B cell (primary cell): ENCODE measurements at regions not wholly inside any gene's neighbourhood (a gene's known extent, or its start where the extent isn't known, plus 50 kb on each side); places are given as distances from the start of the nearest gene placed in this dataset.

Experiments
- ATAC-seq: fragments of 200-7000 bp; cut with Tn5 transposase; one replicate; pipeline ENCODE4 v1.10.0; 2021; ENCODE audit warnings: low read depth, mild to moderate bottlenecking, moderate number of reproducible peaks, moderate library complexity
- CTCF ChIA-PET: fragments of 350-600 bp; sonication (Branson Sonifier 250); formaldehyde crosslinking; loops from one replicate; lab custom pipeline; 2021; ENCODE audit warnings: antibody characterized with exemption, inconsistent platforms; lab: Charles Lee
- POLR2A ChIA-PET: fragments of 350-600 bp; sonication (Branson Sonifier 250); formaldehyde crosslinking; loops from one replicate; lab custom pipeline; 2021; ENCODE audit warnings: antibody characterized with exemption; lab: Charles Lee
- DNase-seq: peaks from one replicate; pipeline ENCODE4 v3.0.0; 2013
- H2AFZ ChIP-seq: 2 replicates; pipeline ENCODE4 v1.6.1; 2012; ENCODE audit warnings: mild to moderate bottlenecking, low read depth, low read length; ENCODE audit not compliant: insufficient read depth, poor library complexity, severe bottlenecking
- H3K27ac ChIP-seq, 2 donors: 1 replicate in 1 of 2; 2 replicates in 1 of 2; pipeline ENCODE4 v1.5.1; 2012 to 2013; ENCODE audit warnings: low read length in 2 of 2, mild to moderate bottlenecking in 2 of 2, moderate library complexity in 1 of 2
- H3K27me3 ChIP-seq, 4 experiments: fragments of 200-600 bp in 1 of 4; sonication (generic) in 1 of 4; replicated peaks in 1 of 4; 1 replicate in 2 of 4; 2 replicates in 2 of 4; pipeline versions ENCODE4 v1.6.1 to v1.7.0; 2013 to 2016; ENCODE audit warnings: low read length in 3 of 4, mild to moderate bottlenecking in 2 of 4, mixed read lengths in 1 of 4, moderate library complexity in 1 of 4; ENCODE audit not compliant: insufficient read depth in 4 of 4, control insufficient read depth in 3 of 4; ENCODE audit errors: control extremely low read depth in 1 of 4
- H3K36me3 ChIP-seq, 2 experiments: replicated peaks in 1 of 2; 1 replicate in 1 of 2; 2 replicates in 1 of 2; pipeline versions ENCODE4 v1.6.1 to v1.7.1; 2013; ENCODE audit warnings: low read length in 1 of 2; ENCODE audit not compliant: insufficient read depth in 2 of 2, control insufficient read depth in 1 of 2; ENCODE audit errors: control extremely low read depth in 1 of 2, extremely low read depth in 1 of 2
- H3K4me1 ChIP-seq, 2 donors: fragments of 200-600 bp in 1 of 2; sonication (generic) in 1 of 2; 1 replicate in 1 of 2; 2 replicates in 1 of 2; pipeline versions ENCODE4 v1.5.1 to v1.6.1; 2013 to 2017; ENCODE audit warnings: low read length in 2 of 2; ENCODE audit not compliant: control insufficient read depth in 2 of 2, insufficient read depth in 2 of 2
- H3K4me2 ChIP-seq: replicated peaks from 2 replicates; pipeline ENCODE3; 2012; ENCODE audit warnings: mild to moderate bottlenecking, low read depth, low read length; ENCODE audit not compliant: poor library complexity, severe bottlenecking
- H3K4me3 ChIP-seq, 5 experiments: fragments of 200-600 bp in 1 of 5; sonication (generic) in 1 of 5; 1 replicate in 3 of 5; 2 replicates in 2 of 5; pipeline versions ENCODE4 v1.5.1 to v1.7.0; 2011 to 2016; ENCODE audit warnings: low read length in 4 of 5, mild to moderate bottlenecking in 4 of 5, low read depth in 2 of 5, control low read depth in 1 of 5, moderate library complexity in 1 of 5; ENCODE audit not compliant: insufficient read depth in 1 of 5; ENCODE audit errors: control extremely low read depth in 1 of 5, extremely low read depth in 1 of 5
- H3K79me2 ChIP-seq: fragments of 200-600 bp; sonication (generic); one replicate; pipeline ENCODE4 v1.6.0; 2016; ENCODE audit warnings: low read length; ENCODE audit not compliant: control insufficient read depth, insufficient read depth
- H3K9ac ChIP-seq: fragments of 200-600 bp; sonication (generic); 2 replicates; pipeline ENCODE4 v1.6.1; 2017; ENCODE audit warnings: mild to moderate bottlenecking, low read length, moderate library complexity
- H3K9me3 ChIP-seq, 3 donors: one replicate each; pipeline versions ENCODE4 v1.6.1 to v1.7.1; 2013; ENCODE audit warnings: low read length in 2 of 3; ENCODE audit not compliant: control insufficient read depth in 2 of 3, insufficient read depth in 1 of 3; ENCODE audit errors: control extremely low read depth in 1 of 3
- H4K20me1 ChIP-seq: 2 replicates; pipeline ENCODE4 v1.6.0; 2012; ENCODE audit warnings: mild to moderate bottlenecking, low read length; ENCODE audit not compliant: insufficient read depth, control insufficient read depth, poor library complexity, severe bottlenecking
- H3K27ac Mint-ChIP-seq: one replicate; pipeline ENCODE4 v1.8.0; 2021; ENCODE audit warnings: mixed read lengths
- H3K27me3 Mint-ChIP-seq: one replicate; pipeline ENCODE4 v1.8.0; 2021; ENCODE audit warnings: mixed read lengths
- H3K4me1 Mint-ChIP-seq: one replicate; pipeline ENCODE4 v1.8.0; 2021; ENCODE audit warnings: mixed read lengths
- H3K4me3 Mint-ChIP-seq: one replicate; pipeline ENCODE4 v1.8.0; 2021; ENCODE audit warnings: mixed read lengths
- H3K9me3 Mint-ChIP-seq: one replicate; pipeline ENCODE4 v1.8.0; 2022; ENCODE audit warnings: mixed read lengths; ENCODE audit not compliant: insufficient read depth
- EZH2 ChIP-seq: IDR thresholded peaks from 2 replicates; pipeline ENCODE4 v1.6.1; 2012; ENCODE audit warnings: borderline replicate concordance, low read depth, mild to moderate bottlenecking, moderate library complexity, low read length; ENCODE audit not compliant: insufficient read depth, poor library complexity, severe bottlenecking
- WGBS: methylation state at CpG from one replicate; pipeline ENCODE4 v1.1.5; 2013; ENCODE audit warnings: missing lambda C conversion rate; ENCODE audit not compliant: insufficient coverage; 5-methylcytosine and 5-hydroxymethylcytosine counted together
- intact Hi-C: fragments of 100-400 bp; cut with micrococcal nuclease; formaldehyde crosslinking; loops from one replicate; pipeline ENCODE4 v1.10.0; 2022
- TF ChIP-seq, protein P1 (sequence below): fragments of 200-600 bp; IDR thresholded peaks from one replicate; pipeline ENCODE4 v1.8.0; 2022; ENCODE audit warnings: antibody characterized with exemption, mild to moderate bottlenecking

DNA sequence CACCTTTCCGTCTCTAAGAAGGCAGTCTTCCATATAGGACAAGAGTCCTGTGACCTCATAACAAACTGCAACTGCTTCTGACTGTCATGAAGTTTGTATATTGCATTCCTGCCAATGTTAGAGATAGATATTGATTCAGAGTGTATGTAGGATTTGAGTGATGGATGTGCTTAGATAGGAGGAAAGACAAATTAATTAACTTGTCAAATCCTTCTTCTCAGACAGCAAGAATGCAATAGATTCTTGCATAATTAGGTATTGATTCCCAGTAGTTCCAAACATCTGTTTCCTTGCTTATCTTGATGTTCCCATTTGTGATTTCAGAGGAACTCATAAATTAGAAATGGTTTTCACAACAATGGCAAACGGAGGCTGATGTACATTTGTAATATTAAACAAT, 555.3 kb downstream of the TRAM1L1 start:
- Histone ChIP-seq H3K36me3 (no peaks in the 10 kb centered on the region), H3K79me2 (no peaks in the 10 kb centered on the region), H2AFZ (no peak overlapping the region), H4K20me1 (no peaks in the 10 kb centered on the region), H3K27ac (no peak overlapping the region), H3K27me3 (no peaks in the 10 kb centered on the region), H3K9me3 (no peaks in the 10 kb centered on the region), H3K4me2 (no peak overlapping the region), H3K9ac (no peak overlapping the region), H3K4me3 (no peak overlapping the region), H3K4me1 (no peaks in the 10 kb centered on the region)
- H3K27me3 Mint-ChIP-seq = no peaks in the 10 kb centered on the region
- no peak for ATAC-seq
- intact Hi-C loops = no loop called here
- no CpG with 5 or more reads among the region's 2 CpGs for WGBS
- H3K4me1 Mint-ChIP-seq = no peaks in the 10 kb centered on the region
- no peaks in the 10 kb centered on the region for H3K9me3 Mint-ChIP-seq
- no peak overlapping the region for H3K27ac Mint-ChIP-seq
- DNase-seq = no peak
- ChIA-PET POLR2A (no interaction called here), CTCF (no interaction called here)
- no peak overlapping the region for H3K4me3 Mint-ChIP-seq
- TF ChIP-seq, protein P1, sequence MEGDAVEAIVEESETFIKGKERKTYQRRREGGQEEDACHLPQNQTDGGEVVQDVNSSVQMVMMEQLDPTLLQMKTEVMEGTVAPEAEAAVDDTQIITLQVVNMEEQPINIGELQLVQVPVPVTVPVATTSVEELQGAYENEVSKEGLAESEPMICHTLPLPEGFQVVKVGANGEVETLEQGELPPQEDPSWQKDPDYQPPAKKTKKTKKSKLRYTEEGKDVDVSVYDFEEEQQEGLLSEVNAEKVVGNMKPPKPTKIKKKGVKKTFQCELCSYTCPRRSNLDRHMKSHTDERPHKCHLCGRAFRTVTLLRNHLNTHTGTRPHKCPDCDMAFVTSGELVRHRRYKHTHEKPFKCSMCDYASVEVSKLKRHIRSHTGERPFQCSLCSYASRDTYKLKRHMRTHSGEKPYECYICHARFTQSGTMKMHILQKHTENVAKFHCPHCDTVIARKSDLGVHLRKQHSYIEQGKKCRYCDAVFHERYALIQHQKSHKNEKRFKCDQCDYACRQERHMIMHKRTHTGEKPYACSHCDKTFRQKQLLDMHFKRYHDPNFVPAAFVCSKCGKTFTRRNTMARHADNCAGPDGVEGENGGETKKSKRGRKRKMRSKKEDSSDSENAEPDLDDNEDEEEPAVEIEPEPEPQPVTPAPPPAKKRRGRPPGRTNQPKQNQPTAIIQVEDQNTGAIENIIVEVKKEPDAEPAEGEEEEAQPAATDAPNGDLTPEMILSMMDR = no peak
- TF ChIP-seq EZH2 = no peak

DNA sequence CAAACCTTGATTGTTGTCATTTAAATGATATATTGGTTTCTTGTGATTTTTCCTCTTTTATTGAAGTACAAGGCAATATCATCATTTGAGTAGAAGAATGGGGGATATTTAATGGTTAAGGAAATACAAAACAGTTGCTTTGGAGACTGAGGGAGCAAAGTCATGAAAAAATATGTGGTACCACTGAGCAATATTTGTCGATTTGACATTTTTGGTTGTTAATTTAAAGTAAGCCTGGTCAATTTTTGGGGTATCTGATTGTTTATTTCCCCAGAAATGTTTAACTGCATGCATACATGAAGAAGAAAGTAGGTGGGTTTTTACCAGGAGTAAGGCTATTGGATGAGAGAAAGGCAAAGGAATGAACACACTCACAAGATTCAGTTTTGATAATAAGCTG, 556.2 kb downstream of the TRAM1L1 start:
- no peaks in the 10 kb centered on the region for H4K20me1 ChIP-seq
- no peak overlapping the region for H3K9ac ChIP-seq
- no peak overlapping the region for H3K4me2 ChIP-seq
- Mint-ChIP-seq H3K9me3 (no peaks in the 10 kb centered on the region), H3K27me3 (no peaks in the 10 kb centered on the region), H3K4me1 (no peaks in the 10 kb centered on the region), H3K27ac (no peak overlapping the region), H3K4me3 (no peak overlapping the region)
- no peak for DNase-seq
- H3K27ac ChIP-seq = no peak overlapping the region
- intact Hi-C loops = no loop called here
- no peak overlapping the region for H3K4me3 ChIP-seq
- H3K27me3 ChIP-seq = no peaks in the 10 kb centered on the region
- H2AFZ ChIP-seq = no peak overlapping the region
- no peaks in the 10 kb centered on the region for H3K4me1 ChIP-seq
- no peaks in the 10 kb centered on the region for H3K79me2 ChIP-seq
- CTCF ChIA-PET = no interaction called here
- no peaks in the 10 kb centered on the region for H3K36me3 ChIP-seq
- no peaks in the 10 kb centered on the region for H3K9me3 ChIP-seq
- no peak for TF ChIP-seq EZH2
- TF ChIP-seq, protein P1 = no peak
- WGBS = 63% methylated on average over 1 of the region's 1 CpG
- no peak for ATAC-seq
- POLR2A ChIA-PET = no interaction called here
